BLaER1 (cell line): ENCODE measurements at regions not wholly inside any gene's neighbourhood (a gene's known extent, or its start where the extent isn't known, plus 50 kb on each side); places are given as distances from the start of the nearest gene placed in this dataset.
A peak's percentile ranks its signal among the peaks of the same experiment; 100 is the strongest.

Experiments used
- H3K27ac ChIP-seq: shearing (Covaris generic); formaldehyde crosslinking; 2 replicates; pipeline ENCODE4 v1.8.1; 2022
- H3K27me3 ChIP-seq: shearing (Covaris generic); formaldehyde crosslinking; 2 replicates; pipeline ENCODE4 v1.8.1; 2022
- H3K36me3 ChIP-seq: shearing (Covaris generic); formaldehyde crosslinking; 2 replicates; pipeline ENCODE4 v1.8.1; 2022
- H3K4me1 ChIP-seq: shearing (Covaris generic); formaldehyde crosslinking; 2 replicates; pipeline ENCODE4 v1.8.1; 2022
- H3K4me2 ChIP-seq: shearing (Covaris generic); formaldehyde crosslinking; 2 replicates; pipeline ENCODE4 v1.8.1; 2022
- H3K4me3 ChIP-seq: shearing (Covaris generic); formaldehyde crosslinking; 2 replicates; pipeline ENCODE4 v1.8.1; 2022
- H3K9ac ChIP-seq: shearing (Covaris generic); formaldehyde crosslinking; 2 replicates; pipeline ENCODE4 v1.8.1; 2022
- H3K9me3 ChIP-seq: shearing (Covaris generic); formaldehyde crosslinking; 2 replicates; pipeline ENCODE4 v1.8.1; 2022
- H4K20me1 ChIP-seq: shearing (Covaris generic); formaldehyde crosslinking; 2 replicates; pipeline ENCODE4 v1.8.1; 2022
- Cebpa-rat ChIP-seq: shearing (Covaris generic); IDR thresholded peaks from 2 replicates; pipeline ENCODE4 v1.8.1; 2022

- Histone ChIP-seq H3K4me1 (peaks cover 23% of the 10 kb centered on the region), H3K36me3 (peaks cover 18% of the 10 kb centered on the region), H3K27ac (no peak overlapping the region), H3K4me3 (no peak overlapping the region), H3K9ac (no peak overlapping the region), H3K9me3 (peaks cover 6% of the 10 kb centered on the region; the same call in 1 of the 2 replicates), H3K27me3 (no peaks in the 10 kb centered on the region), H3K4me2 (no peak overlapping the region), H4K20me1 (no peaks in the 10 kb centered on the region)
- no peak for TF ChIP-seq Cebpa-rat
These were observed 96.0 kb upstream of the RIOK3 start for GRCh38 chr18:23356915-23357601.

DNA sequence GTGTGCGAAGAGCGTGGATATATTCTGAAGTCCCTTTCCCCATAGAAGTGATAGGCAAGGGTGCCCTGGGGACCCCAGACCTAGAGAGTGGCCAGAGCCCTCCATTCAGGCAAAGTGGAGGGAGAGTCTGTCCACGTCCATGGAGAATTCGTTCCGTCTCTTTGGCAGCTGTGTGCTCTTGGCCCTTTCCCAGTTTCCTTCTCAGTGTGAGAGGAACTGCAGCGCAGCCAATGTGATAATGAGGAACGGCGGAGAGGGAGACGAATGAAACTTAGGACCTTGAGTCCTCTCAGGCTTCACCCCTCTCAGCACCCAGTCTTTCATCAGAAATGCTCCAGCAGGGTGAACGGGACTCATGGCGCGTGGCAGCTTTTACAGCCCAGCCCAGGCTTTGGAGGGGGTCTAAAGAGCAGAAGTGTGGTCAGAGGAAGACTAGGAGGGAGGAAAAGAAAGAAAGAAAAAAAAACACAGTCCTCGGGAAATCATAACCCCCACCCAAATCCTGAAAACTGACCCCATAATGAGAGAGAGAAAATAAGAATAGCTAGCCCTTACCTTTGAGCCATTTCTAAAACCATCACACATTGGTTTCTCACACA, 95.0 kb upstream of the RIOK3 start:
- TF ChIP-seq Cebpa-rat, result no peak
- no peak overlapping the region for H3K4me3 ChIP-seq
- H3K4me2 ChIP-seq, result peak overlapping the region; percentile 81
- peaks cover 6% of the 10 kb centered on the region; the same call in 1 of the 2 replicates for H3K9me3 ChIP-seq
- peak overlapping the region; percentile 39; the same call in 1 of the 2 replicates for H3K27ac ChIP-seq
- H3K36me3 ChIP-seq, result peaks cover 10% of the 10 kb centered on the region; the same call in 1 of the 2 replicates
- no peak overlapping the region; the same call in 1 of the 2 replicates for H3K9ac ChIP-seq
- H4K20me1 ChIP-seq, result no peaks in the 10 kb centered on the region
- H3K27me3 ChIP-seq, result no peaks in the 10 kb centered on the region
- H3K4me1 ChIP-seq, result peaks cover 23% of the 10 kb centered on the region

- H3K36me3 ChIP-seq, result peaks cover 7% of the 10 kb centered on the region; the same call in 1 of the 2 replicates
- no peak for TF ChIP-seq Cebpa-rat
- H3K4me3 ChIP-seq, result no peak overlapping the region
- no peaks in the 10 kb centered on the region for H3K27me3 ChIP-seq
- H3K9ac ChIP-seq, result no peak overlapping the region
- 0 out of 2 replicates have a peak overlapping the region, but pooled peaks have one; percentile 7 for H3K27ac ChIP-seq
- peaks cover 23% of the 10 kb centered on the region for H3K4me1 ChIP-seq
- H4K20me1 ChIP-seq, result no peaks in the 10 kb centered on the region
- peak overlapping the region; percentile 81; the same call in 1 of the 2 replicates for H3K4me2 ChIP-seq
- peaks cover 6% of the 10 kb centered on the region; the same call in 1 of the 2 replicates for H3K9me3 ChIP-seq
These were observed 93.7 kb upstream of the RIOK3 start for GRCh38 chr18:23359421-23359820.

- peaks cover 6% of the 10 kb centered on the region for H3K4me1 ChIP-seq
- H4K20me1 ChIP-seq, result no peaks in the 10 kb centered on the region
- no peak overlapping the region for H3K4me2 ChIP-seq
- no peak overlapping the region for H3K4me3 ChIP-seq
- no peak overlapping the region for H3K9ac ChIP-seq
- no peak overlapping the region for H3K27ac ChIP-seq
- H3K36me3 ChIP-seq, result no peaks in the 10 kb centered on the region
- TF ChIP-seq Cebpa-rat, result no peak
- peaks cover 6% of the 10 kb centered on the region; the same call in 1 of the 2 replicates for H3K9me3 ChIP-seq
- H3K27me3 ChIP-seq, result no peaks in the 10 kb centered on the region
These were observed 89.1 kb upstream of the RIOK3 start for GRCh38 chr18:23363865-23364570.

- no peaks in the 10 kb centered on the region for H3K27me3 ChIP-seq
- no peaks in the 10 kb centered on the region for H3K9me3 ChIP-seq
- no peak overlapping the region for H3K4me2 ChIP-seq
- H3K4me3 ChIP-seq, result no peak overlapping the region
- no peaks in the 10 kb centered on the region for H3K36me3 ChIP-seq
- H3K9ac ChIP-seq, result no peak overlapping the region
- no peaks in the 10 kb centered on the region for H4K20me1 ChIP-seq
- H3K27ac ChIP-seq, result no peak overlapping the region
- H3K4me1 ChIP-seq, result no peaks in the 10 kb centered on the region
- TF ChIP-seq Cebpa-rat, result no peak
These were observed 87.5 kb upstream of the RIOK3 start for GRCh38 chr18:23365602-23366001.

DNA sequence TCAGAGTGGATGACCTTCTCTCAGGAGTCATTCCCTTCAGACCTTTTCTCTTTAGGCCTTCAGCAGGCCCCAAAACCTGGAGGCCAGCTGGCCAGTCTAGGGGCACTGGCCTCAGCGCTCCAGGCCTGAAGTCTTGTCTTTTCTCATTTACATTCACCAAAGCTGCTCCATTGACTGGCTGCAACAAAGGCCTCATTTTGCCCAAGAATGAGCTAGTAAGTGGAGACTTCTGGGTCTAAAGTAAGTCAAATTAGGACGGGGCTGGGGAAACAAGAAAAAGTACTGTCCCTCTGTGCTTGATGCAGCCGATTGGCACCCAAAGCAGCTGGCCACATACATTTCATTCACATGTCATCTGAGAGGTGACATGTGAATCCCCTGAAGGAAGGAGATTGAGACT, 83.8 kb upstream of the RIOK3 start:
- no peak for TF ChIP-seq Cebpa-rat
- Histone ChIP-seq H3K27ac (no peak overlapping the region), H3K4me2 (no peak overlapping the region), H3K27me3 (no peaks in the 10 kb centered on the region), H3K36me3 (0 out of 2 replicates have a peak, but pooled peaks cover 12% of the 10 kb centered on the region), H3K4me3 (no peak overlapping the region), H3K9ac (no peak overlapping the region), H3K9me3 (no peaks in the 10 kb centered on the region), H4K20me1 (no peaks in the 10 kb centered on the region), H3K4me1 (no peaks in the 10 kb centered on the region)

DNA sequence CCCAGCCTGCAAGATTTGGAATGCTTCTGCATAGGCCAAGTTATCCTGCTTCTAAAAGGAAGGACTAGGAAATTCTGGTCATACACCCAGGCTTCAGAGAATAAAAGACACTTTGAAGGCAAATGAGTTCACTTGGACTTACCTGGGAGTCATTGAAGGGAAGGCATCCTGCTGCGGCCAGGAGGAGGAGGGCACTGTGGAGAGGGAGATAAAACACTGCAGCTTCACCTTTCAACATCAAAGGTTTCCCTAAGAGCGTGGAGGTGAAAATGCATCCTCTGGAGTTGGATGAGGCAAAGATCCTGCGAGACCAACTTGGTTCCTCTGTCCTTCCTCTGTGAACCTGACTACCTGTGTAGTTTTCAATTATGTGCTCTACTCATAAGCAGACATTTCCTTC, 79.5 kb upstream of the RIOK3 start:
- Histone ChIP-seq H3K9me3 (no peaks in the 10 kb centered on the region), H3K36me3 (peaks cover 19% of the 10 kb centered on the region; the same call in 1 of the 2 replicates), H3K9ac (no peak overlapping the region), H3K4me1 (no peaks in the 10 kb centered on the region), H4K20me1 (no peaks in the 10 kb centered on the region), H3K27me3 (no peaks in the 10 kb centered on the region), H3K4me3 (no peak overlapping the region), H3K4me2 (no peak overlapping the region), H3K27ac (no peak overlapping the region)
- TF ChIP-seq Cebpa-rat, result no peak

- no peak for TF ChIP-seq Cebpa-rat
- H3K4me2 ChIP-seq, result no peak overlapping the region
- no peaks in the 10 kb centered on the region for H3K27me3 ChIP-seq
- no peaks in the 10 kb centered on the region for H3K9me3 ChIP-seq
- no peak overlapping the region for H3K4me3 ChIP-seq
- no peak overlapping the region for H3K9ac ChIP-seq
- peaks cover 16% of the 10 kb centered on the region; the same call in 1 of the 2 replicates for H3K36me3 ChIP-seq
- H3K27ac ChIP-seq, result no peak overlapping the region
- H3K4me1 ChIP-seq, result no peaks in the 10 kb centered on the region
- H4K20me1 ChIP-seq, result no peaks in the 10 kb centered on the region
These were observed 75.3 kb upstream of the RIOK3 start for GRCh38 chr18:23377669-23378301.

DNA sequence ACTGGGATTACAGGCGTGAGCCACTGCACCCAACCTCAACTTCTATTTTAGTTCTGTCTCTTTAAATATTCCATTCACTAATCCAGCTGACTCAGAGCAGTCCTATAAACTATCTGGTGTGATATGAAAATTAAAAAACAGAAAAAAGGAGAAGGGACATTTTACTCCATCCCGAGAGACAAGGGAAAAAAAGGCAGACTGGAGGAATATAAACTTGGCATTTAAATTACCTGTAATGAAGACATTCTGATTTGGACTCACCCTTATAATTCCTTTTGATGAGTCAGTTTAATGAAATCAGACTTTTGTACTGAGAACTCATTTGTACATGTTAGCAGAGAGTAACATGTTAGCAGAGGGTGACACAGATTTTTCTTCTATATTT, 74.8 kb upstream of the RIOK3 start:
- no peak overlapping the region for H3K27ac ChIP-seq
- no peaks in the 10 kb centered on the region for H4K20me1 ChIP-seq
- H3K4me3 ChIP-seq, result no peak overlapping the region
- H3K27me3 ChIP-seq, result no peaks in the 10 kb centered on the region
- H3K4me2 ChIP-seq, result no peak overlapping the region
- no peak overlapping the region for H3K9ac ChIP-seq
- H3K4me1 ChIP-seq, result no peaks in the 10 kb centered on the region
- H3K36me3 ChIP-seq, result peaks cover 15% of the 10 kb centered on the region; the same call in 1 of the 2 replicates
- no peaks in the 10 kb centered on the region for H3K9me3 ChIP-seq
- no peak for TF ChIP-seq Cebpa-rat
